ENCODE measurements at regions not wholly inside any gene's neighbourhood (a gene's known extent, or its start where the extent isn't known, plus 50 kb on each side); places are given as distances from the start of the nearest gene placed in this dataset.

DNA sequence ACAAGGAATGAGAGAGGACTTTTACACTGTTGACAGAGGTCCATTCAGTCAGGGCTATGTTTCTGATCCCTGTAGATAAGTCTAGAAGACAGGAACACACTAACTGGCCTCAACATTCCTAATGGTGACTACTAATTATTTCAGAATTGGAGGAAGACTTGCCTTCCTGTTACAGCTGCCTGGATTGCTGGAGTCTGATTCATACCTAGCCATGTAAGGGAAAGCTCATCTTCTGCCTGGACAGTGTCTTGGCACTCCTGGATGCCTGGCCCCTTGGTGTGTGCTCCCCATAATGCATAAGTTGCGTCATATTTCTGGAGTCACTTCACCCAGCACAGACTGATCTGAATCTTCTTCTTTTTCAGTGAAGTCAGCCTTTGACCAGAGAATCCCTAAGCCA lies 326.0 kb upstream of the RUNX1 start:
- DNase-seq (ENCODE audit: low read depth in 2 of 2): no peak

DNA sequence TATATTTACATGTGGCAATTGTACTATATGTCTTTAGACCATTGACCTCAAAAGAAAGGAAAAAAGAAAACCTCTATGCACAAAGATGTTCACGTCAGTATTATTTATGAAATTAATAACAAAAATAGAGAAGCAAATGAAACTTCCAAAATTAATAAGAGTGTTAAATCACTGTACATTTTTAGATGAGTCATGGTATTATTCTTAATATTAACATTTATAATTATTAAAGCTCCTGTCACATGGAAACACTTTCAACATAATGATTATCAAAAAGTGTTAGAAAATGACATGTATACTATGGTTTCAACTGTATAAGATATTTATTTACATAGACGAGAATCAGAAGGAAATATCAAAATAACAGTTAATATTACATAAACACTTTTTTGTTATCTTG lies 324.9 kb upstream of the RUNX1 start:
- no peak for DNase-seq (ENCODE audit: low read depth in 2 of 2)

DNA sequence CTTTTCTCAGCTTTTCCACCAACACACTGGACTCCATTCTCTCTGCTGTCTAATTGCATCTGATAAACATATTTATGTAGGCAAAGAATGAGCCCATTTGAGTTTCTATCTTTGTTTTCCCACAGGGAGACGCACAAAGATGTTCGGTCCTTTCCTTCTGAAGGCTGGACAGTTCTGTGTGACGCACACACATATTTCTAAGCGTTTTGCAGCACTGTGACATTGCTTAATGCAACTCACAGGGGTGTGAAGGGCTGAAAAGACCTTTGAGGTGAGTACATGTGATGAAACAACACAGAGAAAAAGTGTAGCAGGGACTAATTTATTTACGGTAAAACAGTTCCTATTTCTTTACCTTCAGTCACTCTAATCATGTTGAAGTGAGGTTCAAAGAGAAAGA lies 323.1 kb upstream of the RUNX1 start:
- DNase-seq (ENCODE audit: low read depth in 2 of 2): no peak

DNA sequence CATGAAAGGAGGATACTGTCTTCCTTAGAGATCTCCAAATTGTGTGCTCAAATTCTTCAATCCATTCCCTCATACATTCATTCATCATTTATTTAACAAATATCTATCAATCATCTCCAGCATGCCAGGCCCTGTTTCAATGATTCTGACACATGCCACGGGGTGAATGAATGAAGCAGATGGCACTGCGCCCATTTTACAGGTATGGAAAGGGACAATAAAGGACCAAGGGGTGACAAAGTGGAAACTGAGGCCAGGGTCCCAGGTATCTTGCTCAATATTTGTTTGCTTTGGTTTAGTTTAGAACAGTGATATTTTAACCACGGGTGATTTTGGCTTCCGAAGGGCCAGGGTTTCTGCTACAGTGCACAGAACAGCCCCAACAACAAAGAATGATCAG lies 321.6 kb upstream of the RUNX1 start:
- no peak for DNase-seq (ENCODE audit: low read depth in 2 of 2)

DNA sequence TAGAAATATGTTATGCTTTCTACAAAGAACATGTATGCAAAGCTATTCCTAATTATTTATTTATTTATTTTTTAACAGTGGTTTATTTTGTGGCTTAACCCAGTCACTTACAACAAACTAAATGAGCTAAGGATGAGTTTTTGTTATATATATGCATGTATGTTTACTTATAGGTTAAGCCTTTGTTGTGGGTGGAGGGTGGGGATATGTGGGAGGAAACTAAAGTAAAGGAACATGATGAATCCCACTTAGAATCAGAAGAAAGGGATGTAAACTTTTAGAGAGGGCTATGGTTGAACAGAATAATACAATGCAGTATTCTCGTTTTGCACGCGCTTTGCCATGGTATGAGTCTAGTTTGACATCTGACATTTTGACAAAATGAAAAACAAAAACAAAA lies 321.0 kb upstream of the RUNX1 start:
- no peak for DNase-seq (ENCODE audit: low read depth in 2 of 2)

DNA sequence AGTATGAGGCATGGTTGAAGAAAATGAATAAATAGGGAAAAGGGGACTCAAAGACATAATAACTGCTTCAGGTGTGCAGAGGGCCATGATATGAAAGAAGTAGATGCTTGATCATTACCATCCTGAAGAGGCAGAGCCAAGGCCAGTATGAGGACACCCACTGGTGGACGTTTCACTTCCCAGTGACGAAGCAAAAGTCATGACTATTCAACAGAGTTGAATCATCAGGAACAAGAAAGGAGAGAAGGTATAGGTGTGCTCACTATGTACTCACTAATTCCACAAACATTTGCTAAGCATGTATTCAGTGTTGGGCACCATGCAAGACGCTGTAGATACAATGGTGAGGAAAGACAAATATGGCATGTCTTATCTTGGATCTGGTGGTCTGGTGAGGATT lies 319.2 kb upstream of the RUNX1 start:
- no peak for DNase-seq (ENCODE audit: low read depth in 2 of 2)

DNA sequence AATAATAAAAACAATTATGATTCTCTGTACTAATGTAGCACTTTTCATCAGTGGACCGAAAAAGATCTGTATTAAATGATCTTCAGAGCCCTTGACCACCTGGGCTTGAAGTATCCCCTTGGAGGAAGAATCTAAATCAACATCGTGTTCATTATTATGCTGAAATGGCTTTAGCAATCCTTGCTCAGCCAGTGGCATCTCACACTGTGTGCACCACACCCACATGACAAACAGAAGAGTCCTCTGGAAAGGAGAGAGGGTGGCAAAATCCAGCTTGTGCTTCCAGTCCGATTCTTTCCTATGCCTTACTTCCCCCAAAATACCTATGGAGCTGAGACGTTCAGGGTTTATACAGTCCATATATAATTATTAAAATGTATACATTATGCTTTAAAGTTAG lies 318.5 kb upstream of the RUNX1 start:
- no peak for DNase-seq (ENCODE audit: low read depth in 2 of 2)

DNA sequence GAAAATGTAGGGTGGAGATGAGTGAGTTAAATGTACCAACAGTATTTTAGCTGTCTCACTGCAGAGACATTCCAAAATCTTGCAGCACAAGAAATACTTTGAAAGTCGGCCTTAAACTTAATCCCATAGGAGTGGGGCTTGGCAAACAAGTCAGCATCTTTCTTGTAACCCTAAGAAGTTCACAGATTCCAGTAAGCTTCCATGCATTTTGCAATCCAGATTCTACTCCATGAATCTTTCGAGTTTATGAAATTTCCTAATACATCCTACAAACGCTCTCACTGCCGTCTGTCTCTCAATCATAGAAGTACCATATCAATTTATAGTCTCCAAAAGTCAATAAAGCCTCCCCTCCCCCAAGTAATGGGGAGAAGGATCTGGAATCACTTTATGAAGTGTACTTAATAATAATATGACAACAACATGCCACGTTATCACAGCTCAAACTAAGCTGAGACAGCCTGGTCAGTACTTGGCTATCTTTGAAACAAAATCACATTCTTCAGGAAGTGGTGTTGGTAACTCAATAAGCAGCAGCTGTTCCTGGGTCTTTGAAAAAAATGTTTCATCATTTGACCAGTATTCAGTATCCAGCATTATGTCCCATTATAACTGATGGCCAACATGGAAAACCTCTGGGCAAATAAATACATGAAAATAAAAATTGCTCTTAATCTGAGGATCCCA lies 317.4 kb upstream of the RUNX1 start:
- DNase-seq (ENCODE audit: low read depth in 2 of 2): no peak

DNA sequence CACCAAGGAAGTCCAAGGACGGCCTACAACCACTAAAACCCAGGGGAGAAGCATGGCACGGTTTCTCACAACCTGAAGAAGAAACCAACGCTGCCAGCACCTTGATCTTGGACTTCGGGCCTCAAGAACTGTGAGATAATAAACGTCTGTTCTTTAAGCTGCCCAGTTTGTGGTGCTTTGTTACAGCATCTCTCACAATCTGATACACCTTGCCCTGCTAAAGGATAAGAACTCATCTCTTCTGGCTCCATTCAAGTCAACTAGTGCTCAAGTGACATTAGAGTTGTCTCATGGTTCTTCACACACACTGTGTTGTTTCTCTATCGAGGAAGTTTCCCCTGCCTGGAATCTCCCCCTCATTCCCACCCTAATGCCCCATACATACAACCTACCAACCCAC lies 314.4 kb upstream of the RUNX1 start:
- DNase-seq (ENCODE audit: low read depth in 2 of 2): no peak

DNA sequence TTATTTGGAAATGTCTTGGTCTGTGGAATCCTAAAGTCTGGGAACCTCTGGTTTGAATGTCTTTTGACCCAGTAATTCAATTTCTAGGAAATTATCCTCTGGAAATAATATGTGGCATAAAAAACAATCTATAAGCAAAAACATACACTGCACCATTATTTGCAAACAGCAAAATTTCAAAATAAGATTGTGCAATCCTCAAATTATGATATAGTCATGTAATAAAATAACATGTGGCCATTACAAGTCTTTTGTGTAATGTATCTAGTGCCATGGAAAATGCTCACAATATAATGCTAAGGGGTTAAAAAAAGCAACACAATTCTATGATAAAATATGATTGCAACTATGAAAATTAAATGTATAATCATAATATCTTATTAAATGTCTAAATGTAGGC lies 312.9 kb upstream of the RUNX1 start:
- no peak for DNase-seq (ENCODE audit: low read depth in 2 of 2)

DNA sequence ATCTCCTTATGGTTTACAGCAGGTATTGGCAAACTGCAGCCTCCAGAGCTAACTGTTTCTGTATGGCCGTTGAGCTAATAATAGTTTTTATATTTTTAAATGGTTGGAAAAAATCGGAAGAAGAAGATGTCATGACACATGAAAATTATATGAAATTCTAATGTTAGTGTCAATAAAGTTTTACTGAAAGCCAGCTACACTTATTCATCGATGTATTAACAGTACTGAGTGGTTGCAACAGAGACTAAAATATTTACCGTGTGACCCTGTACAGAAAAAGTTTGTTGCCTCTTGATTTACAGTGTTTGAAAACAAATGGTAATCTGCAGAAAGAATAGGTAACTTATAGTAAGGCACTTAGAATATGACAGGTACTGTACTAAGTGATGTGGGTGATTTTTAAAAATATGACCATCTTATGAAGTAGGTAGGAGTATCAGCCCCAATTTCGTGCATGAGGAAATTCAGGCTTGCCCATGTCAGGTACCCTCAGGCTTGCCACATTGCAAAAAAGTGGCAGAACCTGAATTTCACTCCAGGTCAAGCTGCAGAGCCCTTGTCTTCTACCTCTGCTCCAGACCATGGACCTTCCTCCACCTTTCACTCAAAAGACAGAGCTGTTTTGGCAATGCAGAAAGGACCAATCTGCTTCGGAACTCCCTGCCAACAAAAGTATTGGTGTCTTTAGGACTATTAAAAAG lies 311.9 kb upstream of the RUNX1 start:
- DNase-seq (ENCODE audit: low read depth in 2 of 2): no peak

DNA sequence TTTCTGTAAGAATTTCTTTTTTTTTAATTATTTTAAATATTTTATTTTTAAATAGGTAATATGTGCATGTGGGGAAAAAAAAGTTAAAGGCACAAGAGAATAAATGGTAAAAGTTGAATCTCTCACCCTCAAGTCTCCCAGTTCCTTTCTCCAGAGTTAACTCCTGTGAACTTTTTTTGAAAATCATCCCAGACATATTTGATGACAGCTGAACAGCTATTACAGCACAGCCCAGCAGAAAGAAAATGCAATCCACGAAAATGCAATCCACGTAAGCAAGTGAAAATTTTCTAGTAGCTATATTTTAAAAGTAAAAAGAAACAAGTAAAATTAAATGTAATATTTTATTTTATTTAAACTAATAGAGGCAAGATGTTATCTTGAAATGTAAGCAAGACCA lies 310.0 kb upstream of the RUNX1 start:
- DNase-seq (ENCODE audit: low read depth in 2 of 2): no peak

DNA sequence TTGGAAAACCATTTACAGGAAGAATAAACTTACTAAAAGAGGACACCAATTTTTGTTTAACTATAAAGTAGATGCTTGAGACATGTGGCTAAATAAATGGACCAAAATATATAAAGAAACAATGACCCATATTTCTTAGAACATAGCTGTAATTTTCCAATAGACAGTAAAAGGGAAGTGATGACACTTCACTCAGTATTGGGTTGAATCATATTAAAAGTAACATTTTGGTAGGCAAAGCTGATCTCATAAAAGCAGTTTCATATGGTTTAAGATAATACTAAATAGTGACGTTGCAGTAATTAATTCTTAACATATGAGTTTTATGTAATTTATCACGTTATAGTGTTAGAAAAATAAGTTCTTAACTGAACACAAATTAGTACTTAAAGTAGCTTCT lies 308.9 kb upstream of the RUNX1 start:
- DNase-seq (ENCODE audit: low read depth in 2 of 2): no peak

DNA sequence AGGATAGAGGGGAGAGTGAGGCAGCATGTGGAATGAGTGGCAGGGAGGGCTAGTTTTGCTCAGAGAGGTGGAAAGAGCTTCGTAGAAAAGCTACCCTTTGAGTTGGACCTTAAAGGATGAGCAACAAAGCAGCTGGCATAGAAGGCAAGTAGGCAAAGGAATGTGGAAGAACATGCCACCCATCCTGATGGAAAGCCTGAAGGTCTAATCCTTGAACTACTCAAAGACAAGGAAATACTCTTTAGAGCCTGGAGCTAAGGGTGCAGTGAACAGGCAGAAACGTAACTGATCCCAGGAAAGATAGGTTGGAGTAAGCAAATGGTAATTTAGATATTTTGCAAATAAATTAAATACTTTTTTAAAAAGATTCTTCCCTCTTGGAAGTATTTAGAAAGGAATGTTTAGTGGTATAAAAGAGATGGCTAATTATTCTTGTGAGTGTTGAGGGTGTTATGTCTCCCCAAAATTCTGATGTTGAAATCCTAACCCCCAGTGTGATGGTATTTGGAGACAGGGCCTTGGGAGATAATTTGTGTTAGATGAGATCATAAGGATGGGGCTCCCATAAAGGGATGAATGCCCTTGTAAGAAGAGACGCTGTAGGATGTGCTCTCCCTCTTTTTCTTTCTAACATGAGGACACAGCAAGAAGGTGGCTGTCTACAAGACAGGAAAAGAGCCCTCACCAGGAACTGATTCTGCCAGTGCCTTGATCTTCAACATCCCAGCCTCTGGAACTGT lies 308.1 kb upstream of the RUNX1 start:
- DNase-seq (ENCODE audit: low read depth in 2 of 2): no peak

DNA sequence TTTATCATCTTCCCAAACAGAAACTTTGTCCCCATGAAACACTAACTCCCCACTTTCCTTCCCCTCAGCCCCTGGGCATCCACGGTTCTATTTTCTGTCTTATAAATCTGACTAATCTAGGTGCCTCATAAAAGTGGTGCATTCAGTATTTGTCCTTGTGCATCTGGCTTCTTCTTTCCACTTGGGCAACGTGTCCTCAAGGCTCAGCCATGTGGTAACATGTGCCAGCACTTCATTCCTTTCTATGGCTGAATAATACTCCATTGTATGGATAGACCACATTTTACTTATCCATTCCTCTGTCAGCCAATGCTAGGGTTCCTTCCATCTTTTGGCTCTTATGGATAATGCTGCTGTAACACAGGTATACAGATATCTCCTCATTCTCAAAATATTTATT lies 305.0 kb upstream of the RUNX1 start:
- DNase-seq (ENCODE audit: low read depth in 2 of 2): no peak

DNA sequence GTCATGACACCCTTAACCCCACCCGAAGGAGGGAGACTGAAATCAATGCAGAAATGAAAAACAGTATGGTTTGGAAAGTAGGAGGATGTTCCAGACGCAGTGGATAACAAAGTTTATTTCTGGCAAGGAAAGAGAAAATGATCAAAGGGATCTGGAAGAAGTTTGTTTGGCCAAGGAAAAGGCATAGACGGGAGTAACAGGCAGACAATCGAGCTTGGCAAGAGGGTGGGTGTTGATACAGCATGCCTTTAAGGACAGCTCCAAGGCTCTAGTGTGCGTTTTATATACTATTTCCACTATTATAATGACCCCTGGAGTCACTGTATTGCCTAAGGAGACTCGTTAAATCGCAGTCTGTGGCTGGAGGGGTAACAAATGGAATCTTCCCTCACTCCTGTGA lies 303.7 kb upstream of the RUNX1 start:
- DNase-seq (ENCODE audit: low read depth in 2 of 2): no peak

DNA sequence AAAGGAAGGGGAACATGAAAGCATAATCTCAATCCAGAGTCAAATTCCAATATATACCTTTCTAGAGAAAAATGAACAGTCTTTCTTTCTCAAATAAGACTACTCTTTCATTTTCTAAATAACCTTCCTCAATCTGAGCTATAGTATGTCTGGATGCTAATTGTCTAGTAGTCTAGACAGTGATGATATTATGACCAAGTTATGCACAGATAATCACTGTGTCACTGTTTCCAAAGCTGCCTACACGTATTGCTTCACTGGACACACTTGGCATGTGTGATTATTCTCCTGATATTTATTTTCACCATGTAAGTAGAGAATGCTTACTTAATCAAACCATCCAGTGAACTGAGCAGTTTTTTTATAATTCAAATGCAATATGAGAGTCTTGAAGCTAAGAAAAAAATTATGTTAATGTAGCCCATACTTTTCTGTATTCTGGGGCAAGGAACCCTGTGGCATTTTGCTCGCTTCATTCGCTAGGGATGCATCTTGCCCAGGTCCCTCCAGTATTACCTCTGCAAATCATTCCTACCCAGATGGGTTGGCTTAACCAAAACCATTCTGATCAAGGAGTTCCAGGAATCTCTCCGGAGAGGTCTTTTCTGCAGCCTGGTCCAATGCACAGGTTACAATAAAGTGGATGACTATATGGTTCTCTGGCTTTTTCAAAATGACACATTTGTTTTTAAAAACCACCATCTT lies 303.1 kb upstream of the RUNX1 start:
- no peak for DNase-seq (ENCODE audit: low read depth in 2 of 2)

DNA sequence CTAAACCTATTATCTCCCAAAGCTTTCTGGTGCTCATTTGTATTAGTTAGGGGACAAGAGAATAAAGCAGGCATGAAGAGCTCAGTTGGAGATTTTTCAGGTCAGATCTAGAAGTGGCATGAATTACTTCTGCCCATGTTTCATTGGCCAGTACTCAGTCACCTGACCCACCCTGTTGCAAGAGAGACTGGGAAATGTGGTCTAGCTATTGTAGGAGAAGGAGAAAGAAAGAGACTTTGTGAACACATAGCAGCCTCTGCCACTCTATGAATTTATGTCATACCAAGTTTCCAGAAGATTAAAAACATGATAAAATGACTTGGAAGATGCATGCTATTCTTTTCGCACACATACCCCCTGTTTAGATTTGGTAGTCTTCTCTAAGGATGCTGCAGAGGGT lies 302.3 kb upstream of the RUNX1 start:
- DNase-seq (ENCODE audit: low read depth in 2 of 2): no peak

DNA sequence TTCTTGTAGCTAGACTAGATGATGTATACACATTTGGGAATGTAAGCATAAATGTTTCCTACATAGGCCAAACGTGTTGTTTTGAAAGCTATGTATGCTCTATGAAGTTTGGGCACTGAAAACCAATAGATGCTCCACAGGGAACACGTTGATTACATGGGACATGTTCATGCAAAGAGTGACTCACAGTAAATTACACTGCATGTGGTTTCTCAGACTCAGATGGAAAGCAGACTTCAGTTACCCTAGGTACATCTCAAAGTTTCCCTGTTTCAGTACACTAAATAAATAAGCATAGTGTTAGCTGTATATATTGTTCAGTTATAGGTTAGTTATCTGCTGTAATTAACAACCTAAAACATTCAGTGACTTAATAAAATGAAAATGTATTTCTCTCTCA lies 301.9 kb upstream of the RUNX1 start:
- no peak for DNase-seq (ENCODE audit: low read depth in 2 of 2)

DNA sequence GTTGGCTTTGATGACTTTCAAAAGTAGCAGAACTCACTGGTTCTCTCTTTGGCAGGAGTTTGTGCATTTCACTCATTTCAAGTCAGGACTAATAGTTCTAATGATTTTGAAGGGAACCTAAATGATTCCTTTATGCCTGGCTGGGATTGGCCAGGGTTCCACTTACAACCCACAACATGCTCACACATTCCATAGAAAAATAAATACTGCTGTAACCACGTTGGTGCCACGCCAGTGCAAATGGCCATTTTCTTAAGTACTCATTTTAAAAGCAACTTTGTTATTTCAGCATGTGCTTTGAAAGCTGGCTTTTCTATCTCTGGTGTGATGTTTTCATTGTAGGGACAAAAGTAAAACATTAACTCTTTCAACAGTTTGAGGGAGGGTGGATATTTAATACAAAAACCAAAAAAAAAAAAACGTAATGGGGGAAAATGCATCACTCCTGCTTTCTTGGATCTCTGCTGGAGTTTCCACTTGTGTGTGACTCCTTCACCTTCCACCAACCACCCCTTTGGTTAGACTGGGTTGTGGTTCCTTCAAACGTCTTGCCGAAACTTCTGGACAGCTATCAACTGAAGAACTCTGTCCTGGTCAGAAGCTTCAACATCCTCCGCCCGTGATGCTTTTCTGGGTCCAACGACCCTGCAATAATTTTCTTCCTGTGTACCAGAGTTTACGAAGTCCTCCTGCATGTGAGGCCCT lies 300.4 kb upstream of the RUNX1 start:
- DNase-seq (ENCODE audit: low read depth in 2 of 2): no peak

DNA sequence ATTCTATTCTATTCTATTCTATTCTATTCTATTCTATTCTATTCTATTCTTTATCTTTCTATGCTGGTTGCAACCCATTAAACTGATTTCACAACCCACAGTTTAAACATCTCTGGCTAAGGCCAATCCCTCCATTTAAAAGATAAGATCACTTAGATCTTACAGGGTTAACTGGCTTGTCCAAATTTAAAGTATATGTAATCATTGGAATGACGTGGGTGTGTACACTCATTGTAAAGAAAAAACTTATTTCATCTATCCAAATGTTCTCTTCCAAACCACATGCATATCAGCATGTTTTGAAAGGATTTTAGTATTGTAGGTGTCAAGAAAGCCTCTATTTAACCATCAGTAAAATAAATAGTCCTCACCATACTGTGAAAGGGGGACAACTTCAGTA lies 299.6 kb upstream of the RUNX1 start:
- DNase-seq (ENCODE audit: low read depth in 2 of 2): no peak

DNA sequence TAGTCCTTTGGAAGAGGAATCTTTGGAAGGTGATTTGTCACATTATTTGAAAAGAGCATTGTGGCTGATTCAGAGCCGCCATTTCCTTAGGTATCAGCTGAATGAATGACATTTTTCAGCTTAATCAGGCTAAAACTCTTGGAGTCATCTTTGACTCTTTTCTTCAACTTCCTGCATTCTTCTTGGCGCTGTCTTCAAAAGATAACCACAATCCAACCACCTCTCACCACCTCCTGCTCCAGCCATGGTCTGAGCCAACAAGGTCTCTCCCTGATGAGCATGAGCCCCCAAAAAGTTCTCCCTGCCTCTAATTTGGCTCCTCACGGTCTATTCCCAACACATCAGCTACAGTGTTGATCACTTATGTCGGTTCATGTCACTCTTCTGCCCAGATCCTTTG lies 297.6 kb upstream of the RUNX1 start:
- DNase-seq (ENCODE audit: low read depth in 2 of 2): no peak
